LNCAP (cell line): ENCODE measurements at regions not wholly inside any gene's neighbourhood (a gene's known extent, or its start where the extent isn't known, plus 50 kb on each side); places are given as distances from the start of the nearest gene placed in this dataset.

ENCODE experiments used
- TF ChIP-seq, protein P1 (sequence below): fragments of 450-650 bp; IDR thresholded peaks from 2 replicates; pipeline ENCODE4 v1.5.1; 2017; ENCODE audit warnings: mild to moderate bottlenecking

DNA sequence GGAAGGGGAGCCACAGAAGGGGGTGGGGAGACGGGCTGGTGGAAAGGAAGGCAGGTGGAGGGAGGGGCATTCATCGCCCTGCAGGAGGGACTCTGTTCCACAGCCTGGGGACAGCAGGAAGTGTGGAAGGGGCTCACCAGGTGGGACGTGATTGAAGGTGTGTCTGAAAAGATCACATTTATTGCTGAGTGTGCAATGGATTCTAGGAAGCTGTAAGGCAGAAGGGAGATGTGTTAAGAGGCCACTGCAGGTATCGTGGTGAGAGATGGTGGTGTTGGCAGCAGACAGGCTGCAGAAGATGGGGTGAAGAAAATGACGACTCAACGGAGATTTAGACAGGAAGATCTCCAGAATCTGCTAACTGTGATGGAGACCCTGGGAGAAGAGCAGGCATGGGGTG, 537.4 kb downstream of the MN1 start:
- TF ChIP-seq, protein P1, sequence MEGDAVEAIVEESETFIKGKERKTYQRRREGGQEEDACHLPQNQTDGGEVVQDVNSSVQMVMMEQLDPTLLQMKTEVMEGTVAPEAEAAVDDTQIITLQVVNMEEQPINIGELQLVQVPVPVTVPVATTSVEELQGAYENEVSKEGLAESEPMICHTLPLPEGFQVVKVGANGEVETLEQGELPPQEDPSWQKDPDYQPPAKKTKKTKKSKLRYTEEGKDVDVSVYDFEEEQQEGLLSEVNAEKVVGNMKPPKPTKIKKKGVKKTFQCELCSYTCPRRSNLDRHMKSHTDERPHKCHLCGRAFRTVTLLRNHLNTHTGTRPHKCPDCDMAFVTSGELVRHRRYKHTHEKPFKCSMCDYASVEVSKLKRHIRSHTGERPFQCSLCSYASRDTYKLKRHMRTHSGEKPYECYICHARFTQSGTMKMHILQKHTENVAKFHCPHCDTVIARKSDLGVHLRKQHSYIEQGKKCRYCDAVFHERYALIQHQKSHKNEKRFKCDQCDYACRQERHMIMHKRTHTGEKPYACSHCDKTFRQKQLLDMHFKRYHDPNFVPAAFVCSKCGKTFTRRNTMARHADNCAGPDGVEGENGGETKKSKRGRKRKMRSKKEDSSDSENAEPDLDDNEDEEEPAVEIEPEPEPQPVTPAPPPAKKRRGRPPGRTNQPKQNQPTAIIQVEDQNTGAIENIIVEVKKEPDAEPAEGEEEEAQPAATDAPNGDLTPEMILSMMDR, result no peak

DNA sequence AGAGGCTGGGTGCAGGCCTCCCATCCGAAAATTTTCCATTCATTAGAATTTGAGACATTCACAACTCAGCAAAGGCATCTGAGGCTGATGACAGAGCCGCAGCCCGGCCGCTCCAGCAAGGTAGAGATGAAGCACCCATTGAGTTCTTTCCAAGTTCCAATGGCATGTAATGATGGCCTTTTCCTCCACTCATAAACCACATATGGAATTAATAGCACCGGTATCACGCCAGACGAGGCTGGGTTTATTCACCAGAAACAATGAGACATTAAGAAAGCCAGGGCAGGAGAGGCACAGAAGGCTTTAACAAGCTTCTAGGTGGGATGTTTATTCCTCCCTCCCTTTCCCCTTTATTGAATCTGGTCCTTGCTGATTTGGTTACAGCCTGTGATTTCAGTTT, 534.4 kb downstream of the MN1 start:
- TF ChIP-seq, protein P1, result no peak

- TF ChIP-seq, protein P1, result no peak
Observed at GRCh38 chr22:27269751-27270543, 531.6 kb downstream of the MN1 start.

DNA sequence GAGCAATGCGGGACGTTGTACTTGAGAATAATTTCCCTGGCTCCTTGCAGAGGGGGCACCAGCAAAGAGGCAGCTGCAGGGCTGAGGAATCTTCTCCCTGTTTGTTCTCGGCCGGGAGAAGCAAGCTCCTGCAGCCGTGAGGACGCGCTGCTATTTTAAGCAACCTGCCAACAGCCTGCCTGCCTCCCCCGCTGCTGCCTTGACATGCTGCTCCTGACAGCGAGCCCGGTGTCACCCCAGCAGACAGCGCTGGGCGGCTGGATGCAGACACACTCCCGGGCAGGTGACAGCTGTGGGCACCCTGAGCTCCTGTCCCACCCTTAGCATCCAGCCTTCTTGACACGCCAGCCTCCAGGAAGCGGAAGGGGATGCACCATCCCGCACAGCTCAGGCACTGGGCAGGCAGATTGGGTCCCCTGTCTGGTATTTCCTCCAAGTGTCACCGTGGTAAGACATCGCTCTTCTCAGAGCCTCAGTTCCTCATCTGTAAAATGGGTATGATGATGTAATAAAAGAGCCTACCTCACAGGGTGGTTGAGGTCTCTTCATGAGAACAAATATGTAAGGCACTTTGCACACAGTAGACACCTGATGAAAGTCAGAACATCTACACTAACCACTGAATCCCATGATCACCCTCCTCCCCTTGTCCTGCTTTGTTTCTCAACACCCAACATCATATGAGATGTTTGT, 530.6 kb downstream of the MN1 start:
- TF ChIP-seq, protein P1, result no peak

GRCh38 chr22:27273436-27273835, 528.1 kb downstream of the MN1 start:
- TF ChIP-seq, protein P1, result no peak

GRCh38 chr22:27273853-27274252, 527.7 kb downstream of the MN1 start:
- TF ChIP-seq, protein P1, result no peak

- TF ChIP-seq, protein P1, result no peak
Observed at GRCh38 chr22:27274770-27275449, 526.6 kb downstream of the MN1 start.
